AG10803 (cell line): ENCODE measurements at regions not wholly inside any gene's neighbourhood (a gene's known extent, or its start where the extent isn't known, plus 50 kb on each side); places are given as distances from the start of the nearest gene placed in this dataset.

Source experiments
- DNase-seq: peaks from one replicate; pipeline ENCODE4 v3.0.0; 2010; ENCODE audit warnings: low read depth
- H3K4me3 ChIP-seq: 2 replicates; pipeline ENCODE4 v1.5.1; 2011; ENCODE audit warnings: mild to moderate bottlenecking, low read length, control low read depth
- CTCF ChIP-seq: conservative IDR thresholded peaks from 2 replicates; pipeline ENCODE4 v1.5.1; 2011; ENCODE audit warnings: mild to moderate bottlenecking, low read length, control low read depth, inconsistent platforms

- no peak for DNase-seq
- TF ChIP-seq CTCF: no peak
- H3K4me3 ChIP-seq: no peak overlapping the region
Observed at GRCh38 chr5:30662373-30662772, 531.1 kb upstream of the CDH6 start.

- no peak for DNase-seq
- H3K4me3 ChIP-seq: no peak overlapping the region
- no peak for TF ChIP-seq CTCF
Observed at GRCh38 chr5:30661730-30662129, 531.8 kb upstream of the CDH6 start.

GRCh38 chr5:30659417-30659816 lies 534.1 kb upstream of the CDH6 start:
- TF ChIP-seq CTCF: no peak
- H3K4me3 ChIP-seq: no peak overlapping the region
- no peak for DNase-seq

- no peak for TF ChIP-seq CTCF
- DNase-seq: no peak
- H3K4me3 ChIP-seq: no peak overlapping the region
Observed at GRCh38 chr5:30650311-30650710, 543.2 kb upstream of the CDH6 start.

GRCh38 chr5:30638899-30639298 lies 554.6 kb upstream of the CDH6 start:
- no peak for TF ChIP-seq CTCF
- no peak overlapping the region for H3K4me3 ChIP-seq
- DNase-seq: no peak

GRCh38 chr5:30627945-30628344 lies 565.5 kb upstream of the CDH6 start:
- no peak for DNase-seq
- no peak for TF ChIP-seq CTCF
- H3K4me3 ChIP-seq: no peak overlapping the region

GRCh38 chr5:30626557-30626956 lies 566.9 kb upstream of the CDH6 start:
- no peak for DNase-seq
- H3K4me3 ChIP-seq: no peak overlapping the region
- no peak for TF ChIP-seq CTCF
